Ishikawa (cell line): ENCODE measurements at regions not wholly inside any gene's neighbourhood (a gene's known extent, or its start where the extent isn't known, plus 50 kb on each side); places are given as distances from the start of the nearest gene placed in this dataset.
A peak's percentile ranks its signal among the peaks of the same experiment; 100 is the strongest.

Experiments used
- CEBPB ChIP-seq: IDR thresholded peaks from 2 replicates; pipeline ENCODE4 v1.6.1; 2012
- CREB1 ChIP-seq: IDR thresholded peaks from 2 replicates; pipeline ENCODE4 v1.6.1; 2012; ENCODE audit warnings: low read depth
- EGR1 ChIP-seq: IDR thresholded peaks from 2 replicates; pipeline ENCODE4 v1.6.1; 2012
- EP300 ChIP-seq: IDR thresholded peaks from 2 replicates; pipeline ENCODE4 v1.6.1; 2012; ENCODE audit warnings: borderline replicate concordance
- FOXM1 ChIP-seq: IDR thresholded peaks from 2 replicates; pipeline ENCODE4 v1.6.1; 2012; ENCODE audit warnings: low read depth, borderline replicate concordance
- MAX ChIP-seq: IDR thresholded peaks from 2 replicates; pipeline ENCODE4 v1.6.1; 2012
- NFIC ChIP-seq: IDR thresholded peaks from 2 replicates; pipeline ENCODE4 v1.6.1; 2012
- RAD21 ChIP-seq: IDR thresholded peaks from 2 replicates; pipeline ENCODE4 v1.6.1; 2012; ENCODE audit warnings: low read depth
- REST ChIP-seq: IDR thresholded peaks from 2 replicates; pipeline ENCODE4 v1.6.1; 2012; ENCODE audit warnings: low read depth, mild to moderate bottlenecking
- TAF1 ChIP-seq: IDR thresholded peaks from 2 replicates; pipeline ENCODE4 v1.6.1; 2012; ENCODE audit warnings: low read depth, mild to moderate bottlenecking
- TCF12 ChIP-seq: IDR thresholded peaks from 2 replicates; pipeline ENCODE4 v1.6.1; 2012; ENCODE audit warnings: low read depth
- TEAD4 ChIP-seq: IDR thresholded peaks from 2 replicates; pipeline ENCODE4 v1.6.1; 2012
- USF1 ChIP-seq: IDR thresholded peaks from 2 replicates; pipeline ENCODE4 v1.6.1; 2012
- YY1 ChIP-seq: IDR thresholded peaks from 2 replicates; pipeline ENCODE4 v1.6.1; 2012; ENCODE audit warnings: low read depth
- ZBTB7A ChIP-seq: IDR thresholded peaks from 2 replicates; pipeline ENCODE4 v1.6.1; 2012; ENCODE audit warnings: low read depth

GRCh38 chr5:56638061-56638621 is 177.2 kb upstream of the MAP3K1 start:
- TF ChIP-seq FOXM1 (peak; percentile 68), REST (no peak), TCF12 (peak; percentile 87), NFIC (peak; percentile 96), YY1 (0 out of 2 replicates have a peak, but pooled peaks have one; percentile 44), TEAD4 (peak; percentile 85), CEBPB (peak; percentile 39), RAD21 (no peak), ZBTB7A (0 out of 2 replicates have a peak, but pooled peaks have one; percentile 47), MAX (no peak; the same call in 1 of the 2 replicates), EP300 (peak; percentile 90)

- TF ChIP-seq MAX (0 out of 2 replicates have a peak, but pooled peaks have one; percentile 26), YY1 (no peak), REST (no peak), RAD21 (no peak), TAF1 (no peak), TCF12 (no peak), EP300 (peak; percentile 62), CEBPB (no peak), ZBTB7A (no peak), FOXM1 (no peak), CREB1 (no peak), NFIC (peak; percentile 25; the same call in 1 of the 2 replicates), TEAD4 (peak; percentile 78)
Measured at GRCh38 chr5:56637321-56637920, 177.9 kb upstream of the MAP3K1 start.

- TF ChIP-seq ZBTB7A = no peak
- no peak for TF ChIP-seq EGR1
- TF ChIP-seq TCF12 = no peak
- no peak for TF ChIP-seq TEAD4
- no peak for TF ChIP-seq CEBPB
- no peak for TF ChIP-seq FOXM1
- no peak for TF ChIP-seq REST
- TF ChIP-seq RAD21 = no peak
- no peak for TF ChIP-seq MAX
- TF ChIP-seq USF1 = no peak
- no peak for TF ChIP-seq TAF1
- no peak for TF ChIP-seq CREB1
- no peak for TF ChIP-seq EP300
- TF ChIP-seq NFIC = no peak
- no peak for TF ChIP-seq YY1
Measured at GRCh38 chr5:56633950-56634349, 181.4 kb upstream of the MAP3K1 start.

- TF ChIP-seq RAD21 (no peak), REST (no peak), TAF1 (no peak), NFIC (no peak), EGR1 (no peak), YY1 (no peak), CEBPB (no peak), ZBTB7A (no peak), EP300 (no peak), TCF12 (no peak), USF1 (no peak), CREB1 (no peak), FOXM1 (no peak), MAX (no peak), TEAD4 (no peak)
Measured at GRCh38 chr5:56632939-56633338, 182.4 kb upstream of the MAP3K1 start.
